Muscle layer of duodenum (tissue), 2 donors: ENCODE measurements at regions not wholly inside any gene's neighbourhood (a gene's known extent, or its start where the extent isn't known, plus 50 kb on each side); places are given as distances from the start of the nearest gene placed in this dataset.

Experiments used
- H3K27ac ChIP-seq: one replicate; pipeline ENCODE4 v1.7.0; 2013; ENCODE audit warnings: mild to moderate bottlenecking, low read length
- H3K27me3 ChIP-seq: one replicate; pipeline ENCODE4 v1.7.0; 2013; ENCODE audit warnings: low read depth, mild to moderate bottlenecking, control low read depth, low read length
- H3K36me3 ChIP-seq, 2 donors: one replicate each; pipeline ENCODE4 v1.7.0; 2013; ENCODE audit warnings: low read length in 2 of 2, control low read depth in 1 of 2, mild to moderate bottlenecking in 1 of 2; ENCODE audit not compliant: insufficient read depth in 2 of 2, control insufficient read depth in 1 of 2
- H3K4me1 ChIP-seq, 2 donors: one replicate each; pipeline ENCODE4 v1.7.0; 2013; ENCODE audit warnings: low read length in 2 of 2, mild to moderate bottlenecking in 2 of 2, control low read depth in 1 of 2, moderate library complexity in 1 of 2; ENCODE audit not compliant: insufficient read depth in 2 of 2, control insufficient read depth in 1 of 2
- H3K4me3 ChIP-seq, 2 donors: one replicate each; pipeline ENCODE4 v1.7.0; 2013; ENCODE audit warnings: low read length in 2 of 2, low read depth in 1 of 2, mild to moderate bottlenecking in 1 of 2
- H3K9me3 ChIP-seq, 2 donors: one replicate each; pipeline ENCODE4 v1.7.0; 2013; ENCODE audit warnings: low read length in 2 of 2, control low read depth in 1 of 2, mild to moderate bottlenecking in 1 of 2; ENCODE audit not compliant: control insufficient read depth in 1 of 2
- donor health status: healthy.

DNA sequence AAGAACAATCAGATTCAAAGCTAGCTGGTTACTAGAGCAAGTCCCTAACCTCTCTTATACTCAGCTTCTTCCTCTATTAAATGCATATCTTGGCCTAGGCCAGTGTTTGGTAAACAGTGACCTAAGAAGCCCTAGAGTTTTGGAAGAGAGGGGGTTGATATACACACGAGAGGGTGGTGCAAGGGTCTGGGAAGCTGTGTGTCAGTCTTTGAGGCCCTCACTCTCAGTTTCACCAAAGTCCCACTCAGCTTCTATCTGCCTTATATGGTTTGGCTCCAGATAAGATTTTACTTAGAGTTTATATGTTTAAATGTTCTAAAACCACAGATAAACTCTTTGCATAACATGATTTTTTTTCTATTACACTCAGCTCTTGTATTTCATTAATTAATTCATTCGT is 526.1 kb upstream of the BTBD3 start:
- no peaks in the 10 kb centered on the region for H3K27me3 ChIP-seq
- no peak overlapping the region for H3K27ac ChIP-seq
- no peak overlapping the region for H3K4me3 ChIP-seq
- H3K4me1 ChIP-seq: no peaks in the 10 kb centered on the region
- H3K9me3 ChIP-seq: no peaks in the 10 kb centered on the region
- no peaks in the 10 kb centered on the region for H3K36me3 ChIP-seq

DNA sequence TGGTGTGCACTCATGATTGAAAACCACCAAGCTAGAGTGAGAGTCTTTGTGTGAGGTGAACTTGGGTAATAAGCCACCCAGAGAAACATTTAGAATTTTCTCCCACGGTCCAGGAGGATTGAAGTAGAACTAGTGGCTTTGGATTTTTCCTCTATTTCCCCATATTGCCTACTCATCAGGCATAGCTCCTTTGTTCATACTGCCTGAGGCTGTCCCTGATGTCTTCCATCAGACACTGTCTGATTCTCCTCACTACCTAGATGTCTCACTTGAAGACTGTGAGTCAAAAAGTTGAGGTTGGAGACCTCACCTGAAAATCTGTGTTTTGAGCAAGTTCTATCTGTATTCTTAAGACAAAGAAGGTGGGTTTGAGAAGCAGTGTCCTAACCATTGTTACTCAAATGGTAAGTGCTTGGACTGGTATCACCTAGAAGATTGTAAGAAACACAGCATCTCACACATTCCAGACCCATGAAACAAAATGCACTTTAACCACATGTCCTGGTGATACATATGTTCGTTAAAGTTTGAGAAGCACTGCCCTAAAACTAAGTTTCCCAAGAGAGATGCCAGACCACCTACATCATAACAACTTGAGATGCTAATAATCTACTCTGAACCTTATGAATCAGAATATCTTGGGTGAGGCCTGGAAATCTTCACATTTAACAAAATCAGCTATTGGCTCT is 523.4 kb upstream of the BTBD3 start:
- no peak overlapping the region for H3K4me3 ChIP-seq
- no peaks in the 10 kb centered on the region for H3K4me1 ChIP-seq
- no peaks in the 10 kb centered on the region for H3K9me3 ChIP-seq
- H3K27ac ChIP-seq: no peak overlapping the region
- no peaks in the 10 kb centered on the region for H3K36me3 ChIP-seq
- H3K27me3 ChIP-seq: no peaks in the 10 kb centered on the region

DNA sequence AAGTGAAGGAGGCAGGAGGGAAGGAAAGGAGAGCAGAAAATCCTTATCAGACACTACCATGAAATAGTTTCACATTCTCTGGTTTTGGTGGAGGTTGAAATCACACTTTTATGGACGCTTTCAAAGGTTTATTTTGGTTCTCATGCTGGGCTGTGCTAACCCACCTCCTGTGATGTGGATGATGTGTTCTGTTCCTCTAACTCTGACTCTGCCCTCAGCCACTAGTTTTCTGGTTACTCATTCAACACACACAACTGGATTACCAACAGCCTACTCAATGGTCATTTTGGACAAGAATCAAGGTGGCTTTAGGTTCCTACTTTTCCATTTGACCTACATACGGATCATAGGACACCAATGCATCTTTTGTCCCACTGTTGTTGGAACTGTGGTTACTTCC is 522.1 kb upstream of the BTBD3 start:
- H3K36me3 ChIP-seq: no peaks in the 10 kb centered on the region
- no peak overlapping the region for H3K27ac ChIP-seq
- H3K4me1 ChIP-seq: no peaks in the 10 kb centered on the region
- no peaks in the 10 kb centered on the region for H3K27me3 ChIP-seq
- no peaks in the 10 kb centered on the region for H3K9me3 ChIP-seq
- H3K4me3 ChIP-seq: no peak overlapping the region

DNA sequence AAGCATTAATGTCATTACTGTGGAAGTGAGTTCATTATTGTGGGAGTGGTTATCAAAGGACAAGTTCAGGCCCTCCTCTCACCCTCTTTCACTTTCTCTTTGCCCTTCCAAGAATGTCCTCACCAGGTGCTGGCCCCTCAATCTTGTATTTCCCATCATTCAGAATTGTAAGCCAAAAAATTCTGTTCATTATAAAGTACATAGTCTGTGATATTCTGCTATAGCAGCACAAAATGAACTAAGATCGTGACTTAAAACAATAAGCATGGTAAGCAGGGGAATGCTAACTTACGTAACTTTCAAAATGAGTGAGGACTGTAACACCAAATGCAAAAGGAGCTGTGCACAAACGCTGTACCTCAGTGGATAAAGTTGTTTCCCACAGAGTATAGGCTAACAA is 515.7 kb upstream of the BTBD3 start:
- Histone ChIP-seq H3K27ac (no peak overlapping the region), H3K36me3 (no peaks in the 10 kb centered on the region), H3K9me3 (no peaks in the 10 kb centered on the region), H3K4me1 (no peaks in the 10 kb centered on the region), H3K27me3 (no peaks in the 10 kb centered on the region), H3K4me3 (no peak overlapping the region)

DNA sequence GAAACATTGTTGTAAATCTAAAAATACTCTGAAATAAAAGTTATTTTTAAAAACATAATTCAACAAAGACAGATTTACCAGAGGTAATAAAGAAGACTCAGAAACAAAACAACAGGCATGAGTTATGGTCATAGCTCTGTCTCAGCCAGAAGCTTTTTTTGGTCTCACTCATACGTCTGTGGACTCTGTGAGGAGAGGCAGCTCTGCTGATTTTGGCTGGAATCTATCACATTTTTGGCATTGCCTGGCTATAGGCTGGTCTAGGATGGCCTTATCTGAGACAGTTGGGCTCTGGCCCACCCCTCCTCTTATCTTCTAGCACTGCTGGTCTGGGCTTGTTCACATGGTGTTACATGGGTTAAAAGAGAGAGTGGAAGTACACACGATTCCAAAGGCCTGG is 514.0 kb upstream of the BTBD3 start:
- H3K4me1 ChIP-seq: no peaks in the 10 kb centered on the region
- no peaks in the 10 kb centered on the region for H3K36me3 ChIP-seq
- no peak overlapping the region for H3K4me3 ChIP-seq
- no peaks in the 10 kb centered on the region for H3K27me3 ChIP-seq
- H3K9me3 ChIP-seq: no peaks in the 10 kb centered on the region
- no peak overlapping the region for H3K27ac ChIP-seq

DNA sequence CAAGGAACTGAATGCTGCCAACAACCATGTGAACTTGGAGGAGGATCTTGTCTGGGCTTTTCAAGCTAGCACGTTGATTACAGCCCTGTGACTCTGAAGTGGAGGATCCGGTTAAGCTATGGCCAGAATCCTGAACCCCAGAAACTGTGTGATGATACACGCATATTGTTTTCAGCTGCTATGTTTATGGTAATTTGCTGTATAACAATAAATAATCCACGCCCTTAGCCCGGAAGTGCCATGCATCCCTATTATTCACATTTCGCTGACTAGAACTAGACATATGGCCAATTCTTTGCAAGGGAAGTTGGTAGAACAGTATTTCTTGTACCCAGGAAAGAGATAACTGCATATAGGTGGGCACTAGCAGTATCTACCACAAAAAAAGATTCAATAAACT is 510.8 kb upstream of the BTBD3 start:
- Histone ChIP-seq H3K36me3 (no peaks in the 10 kb centered on the region), H3K27ac (no peak overlapping the region), H3K4me1 (no peaks in the 10 kb centered on the region), H3K4me3 (no peak overlapping the region), H3K9me3 (no peaks in the 10 kb centered on the region), H3K27me3 (no peaks in the 10 kb centered on the region)

DNA sequence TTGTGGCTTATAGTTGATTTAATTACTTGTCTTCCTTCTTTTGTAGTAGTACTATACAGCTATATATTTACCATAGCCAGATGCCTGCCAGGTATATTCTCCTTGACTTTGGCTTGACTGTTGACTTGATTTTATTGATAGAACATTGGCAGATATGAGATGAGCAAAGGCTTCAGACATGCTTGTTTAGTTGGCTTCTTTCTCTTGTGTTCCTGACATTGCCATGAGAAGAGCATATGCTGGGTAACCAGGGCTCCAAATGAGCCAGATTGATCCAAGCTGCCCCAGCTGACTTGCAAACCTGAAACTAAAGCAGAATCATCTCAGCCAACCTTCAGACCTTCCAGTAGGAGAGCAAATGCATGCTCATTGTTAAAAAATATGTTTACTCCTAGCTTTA is 508.1 kb upstream of the BTBD3 start:
- Histone ChIP-seq H3K27ac (no peak overlapping the region), H3K36me3 (no peaks in the 10 kb centered on the region), H3K4me1 (no peaks in the 10 kb centered on the region), H3K27me3 (no peaks in the 10 kb centered on the region), H3K4me3 (no peak overlapping the region), H3K9me3 (no peaks in the 10 kb centered on the region)

DNA sequence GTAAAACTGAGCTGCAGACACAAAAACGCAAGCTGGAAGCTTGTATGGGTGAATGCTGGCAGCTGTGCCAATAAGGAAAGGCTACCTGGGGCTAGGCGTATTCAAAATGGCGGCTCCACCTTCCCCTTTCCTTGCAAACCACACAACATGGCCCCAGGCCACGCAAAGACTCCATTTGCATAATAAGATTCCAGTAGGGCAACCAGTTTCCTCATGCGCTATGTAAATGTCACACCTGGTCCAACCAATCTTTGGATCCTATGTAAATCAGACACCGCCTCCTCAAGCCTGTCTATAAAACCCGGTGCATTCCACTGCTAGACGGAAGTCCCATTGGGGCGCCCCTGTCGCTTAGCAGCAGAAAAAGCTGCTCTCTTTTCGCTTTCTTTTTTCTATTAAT is 505.9 kb upstream of the BTBD3 start:
- H3K27ac ChIP-seq: no peak overlapping the region
- H3K27me3 ChIP-seq: no peaks in the 10 kb centered on the region
- H3K36me3 ChIP-seq: no peaks in the 10 kb centered on the region
- H3K4me3 ChIP-seq: no peak overlapping the region
- H3K9me3 ChIP-seq: no peaks in the 10 kb centered on the region
- H3K4me1 ChIP-seq: no peaks in the 10 kb centered on the region

DNA sequence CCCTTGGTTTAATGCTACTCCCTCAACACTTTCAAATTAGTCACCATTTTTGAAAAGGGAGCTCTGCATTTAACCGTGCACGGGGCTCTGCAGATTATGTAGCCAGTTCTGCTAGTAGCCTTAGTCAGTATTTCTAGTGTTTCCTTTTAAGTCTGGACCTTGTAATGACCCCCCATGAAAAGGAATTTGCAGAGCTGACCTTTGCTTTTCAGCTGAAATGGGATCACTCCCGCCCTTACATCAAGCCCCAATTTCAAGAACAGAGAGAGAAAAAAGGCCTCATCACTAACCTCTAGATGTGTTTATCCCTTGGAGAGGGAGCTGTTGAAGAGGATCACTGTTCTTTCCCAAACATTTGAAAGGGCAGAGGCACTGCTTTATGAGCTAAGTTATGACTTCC is 490.7 kb upstream of the BTBD3 start:
- Histone ChIP-seq H3K9me3 (no peaks in the 10 kb centered on the region), H3K27me3 (no peaks in the 10 kb centered on the region), H3K4me3 (no peak overlapping the region), H3K4me1 (no peaks in the 10 kb centered on the region), H3K36me3 (no peaks in the 10 kb centered on the region), H3K27ac (no peak overlapping the region)

DNA sequence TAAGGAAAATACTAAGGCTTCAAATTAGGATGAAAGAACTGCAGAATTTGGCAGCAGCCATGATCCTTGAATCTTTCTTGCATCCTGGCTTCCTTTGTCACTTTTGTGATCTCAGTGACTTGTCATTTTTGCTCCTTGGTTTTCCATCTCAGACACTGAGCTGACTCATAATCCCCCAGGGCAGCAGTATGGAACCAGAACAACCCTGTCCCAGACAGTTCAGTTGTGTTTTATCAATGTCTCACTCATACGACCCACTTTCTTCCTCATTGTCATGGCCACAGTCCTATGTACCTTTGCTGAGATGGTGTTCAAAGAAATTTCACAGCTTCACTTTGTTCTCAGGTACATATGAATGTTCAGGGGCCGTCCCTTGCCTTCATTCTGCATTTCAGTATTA is 488.5 kb upstream of the BTBD3 start:
- Histone ChIP-seq H3K4me3 (no peak overlapping the region), H3K27ac (no peak overlapping the region), H3K4me1 (no peaks in the 10 kb centered on the region), H3K36me3 (no peaks in the 10 kb centered on the region), H3K27me3 (no peaks in the 10 kb centered on the region), H3K9me3 (no peaks in the 10 kb centered on the region)

DNA sequence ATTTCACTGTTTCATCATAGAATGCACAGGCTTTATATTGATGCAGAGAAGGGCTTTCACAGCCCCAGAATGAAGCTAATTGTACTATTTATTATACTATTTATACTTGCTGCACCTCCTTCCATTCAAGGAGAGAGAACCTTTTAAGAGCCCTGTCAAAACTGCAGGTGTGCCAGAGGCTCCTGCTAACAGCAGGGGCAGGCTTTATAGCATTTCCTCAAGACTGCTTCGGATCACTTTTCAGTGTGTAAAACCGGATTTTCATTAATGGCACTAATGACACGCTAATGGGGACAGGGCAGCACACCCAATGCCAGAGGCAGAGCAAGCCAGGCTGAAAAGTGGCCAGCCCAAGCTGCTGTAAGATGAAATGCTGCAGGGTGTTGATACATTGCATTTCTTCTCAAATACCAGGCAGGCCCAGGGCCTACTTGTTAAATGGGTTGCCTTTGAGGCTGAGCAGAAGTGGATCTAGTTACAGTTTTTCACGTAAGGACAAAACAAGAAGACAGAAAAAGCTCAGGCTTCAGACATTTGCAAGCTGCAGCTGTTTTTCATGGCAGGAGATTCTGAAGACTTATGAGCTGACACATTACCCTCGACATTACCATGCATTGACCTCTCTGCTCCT is 487.7 kb upstream of the BTBD3 start:
- Histone ChIP-seq H3K4me1 (no peaks in the 10 kb centered on the region), H3K27me3 (no peaks in the 10 kb centered on the region), H3K36me3 (no peaks in the 10 kb centered on the region), H3K27ac (no peak overlapping the region), H3K9me3 (no peaks in the 10 kb centered on the region), H3K4me3 (no peak overlapping the region)

DNA sequence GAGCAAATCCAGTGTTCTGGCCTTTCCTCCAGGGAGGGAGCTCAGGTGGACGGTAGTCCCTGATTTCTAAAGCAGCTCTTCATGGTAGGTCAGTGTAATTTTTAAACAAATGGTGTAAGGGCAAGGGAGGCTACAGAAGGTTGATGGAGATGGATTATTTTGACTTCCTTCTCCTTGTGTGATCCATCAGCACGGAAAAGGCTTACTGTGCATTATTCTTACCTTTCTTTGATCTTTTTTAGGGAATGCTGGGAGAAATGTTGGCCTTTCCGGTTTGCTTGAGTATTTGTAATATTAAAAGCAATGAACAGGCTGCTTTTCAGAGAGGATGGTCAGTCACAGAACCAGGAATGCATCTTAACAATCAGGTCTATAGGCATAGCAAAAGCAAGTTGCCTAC is 487.0 kb upstream of the BTBD3 start:
- Histone ChIP-seq H3K27ac (no peak overlapping the region), H3K4me3 (no peak overlapping the region), H3K27me3 (no peaks in the 10 kb centered on the region), H3K9me3 (peaks cover 0 to 1% of the 10 kb centered on the region in 2 donors), H3K36me3 (no peaks in the 10 kb centered on the region), H3K4me1 (no peaks in the 10 kb centered on the region)
